DOHH2 (cell line): ENCODE measurements at regions not wholly inside any gene's neighbourhood (a gene's known extent, or its start where the extent isn't known, plus 50 kb on each side); places are given as distances from the start of the nearest gene placed in this dataset.

Source experiments
- CTCF ChIP-seq: fragments of 200-600 bp; sonication (generic); IDR thresholded peaks from one replicate; pipeline ENCODE4 v1.5.1; 2014; ENCODE audit warnings: antibody characterized with exemption, mild to moderate bottlenecking, low read depth, low read length; ENCODE audit not compliant: poor library complexity, severe bottlenecking
- EZH2phosphoT487 ChIP-seq: fragments of 200-600 bp; sonication (generic); IDR thresholded peaks from 2 replicates; pipeline ENCODE4 v1.6.1; 2017; ENCODE audit warnings: borderline replicate concordance, mild to moderate bottlenecking, antibody characterized with exemption, low read length, moderate library complexity, mixed read lengths

- TF ChIP-seq CTCF (no peak), EZH2phosphoT487 (no peak)
Measured at GRCh38 chr16:54856871-54857270, 73.8 kb upstream of the IRX5 start.
